GM19043 (cell line): ENCODE measurements at regions not wholly inside any gene's neighbourhood (a gene's known extent, or its start where the extent isn't known, plus 50 kb on each side); places are given as distances from the start of the nearest gene placed in this dataset.
"Not testable (repeated sequence)": the region's sequence is repeated elsewhere in the genome, so short reads cannot be mapped to it uniquely, and the experiment has no call there.

Experiments used
- ATAC-seq: cut with Tn5 transposase; IDR thresholded peaks from one replicate; pipeline ENCODE4 v1.9.1; 2021; ENCODE audit warnings: low read depth; ENCODE audit not compliant: unreplicated experiment

DNA sequence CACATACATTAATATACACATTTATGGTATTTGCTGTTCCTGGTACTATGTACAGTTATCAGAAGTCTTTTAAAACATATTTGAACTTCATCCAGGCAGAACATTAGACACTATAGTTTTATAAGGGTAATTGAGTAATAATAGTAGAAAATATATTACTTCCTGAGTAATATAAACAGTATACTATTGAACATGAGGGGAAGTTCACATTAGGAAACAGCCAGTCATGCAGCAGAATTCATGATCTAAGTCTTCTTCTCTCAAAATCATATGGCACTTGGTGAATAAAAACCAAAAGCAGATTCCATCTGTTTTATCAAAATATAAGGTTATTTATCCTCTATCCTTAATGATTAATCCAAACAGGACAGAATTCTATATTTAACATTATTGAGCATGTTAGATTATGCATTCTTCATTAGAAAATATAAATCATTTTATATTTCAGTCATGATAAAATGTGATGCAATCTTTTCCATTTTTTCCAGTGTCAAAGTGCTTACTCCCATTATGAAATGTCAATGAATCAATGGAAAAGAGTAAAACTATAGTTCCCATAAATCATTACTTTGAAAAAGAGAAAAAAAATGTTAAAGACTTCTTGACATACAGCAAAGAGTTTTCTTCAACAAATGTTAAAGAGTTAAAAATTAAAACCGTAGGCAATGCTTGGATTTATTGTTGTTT, 584.3 kb upstream of the TUSC1 start:
- no peak for ATAC-seq

DNA sequence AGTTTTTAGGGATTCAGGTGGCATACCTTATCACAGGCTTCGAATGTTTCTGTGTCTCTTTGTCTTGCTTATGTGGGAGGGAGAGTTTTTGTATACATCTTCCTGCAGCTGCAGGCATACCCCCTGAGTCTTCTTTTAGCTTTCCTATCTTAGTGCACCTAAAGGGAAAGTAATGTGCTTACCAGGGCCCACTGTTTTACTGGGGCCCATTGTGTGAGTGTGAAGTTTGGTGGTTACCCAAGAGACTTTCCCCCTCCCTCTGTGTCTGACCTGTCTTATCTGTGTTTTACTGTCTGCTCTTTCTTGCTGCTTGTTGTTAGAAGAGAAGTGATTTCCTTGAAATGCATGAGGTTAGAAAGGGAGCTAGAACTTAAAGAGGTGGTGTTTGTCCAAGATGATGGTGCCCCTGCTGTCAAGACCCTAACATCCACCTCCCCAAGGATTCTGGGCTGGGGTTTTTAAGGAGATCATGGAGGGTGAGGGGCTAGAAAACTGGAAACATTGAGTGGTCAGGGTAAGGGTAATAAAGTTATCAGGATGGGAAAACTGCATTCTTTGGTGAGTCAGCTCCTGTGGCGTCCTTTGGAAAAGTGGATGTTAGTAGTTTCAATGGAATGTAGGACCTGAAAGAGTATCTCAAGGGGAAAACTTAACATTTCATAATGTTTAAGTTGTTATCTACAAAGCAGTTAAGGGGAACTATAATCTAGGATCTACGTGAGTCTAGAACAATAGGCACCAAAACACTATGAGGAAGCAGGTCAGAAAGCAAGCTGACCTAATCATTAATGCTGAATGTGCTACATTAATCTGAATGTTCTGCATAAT, 583.5 kb upstream of the TUSC1 start:
- ATAC-seq: no peak

- ATAC-seq: no peak
Measured at GRCh38 chr9:26260238-26260637, 582.0 kb upstream of the TUSC1 start.

DNA sequence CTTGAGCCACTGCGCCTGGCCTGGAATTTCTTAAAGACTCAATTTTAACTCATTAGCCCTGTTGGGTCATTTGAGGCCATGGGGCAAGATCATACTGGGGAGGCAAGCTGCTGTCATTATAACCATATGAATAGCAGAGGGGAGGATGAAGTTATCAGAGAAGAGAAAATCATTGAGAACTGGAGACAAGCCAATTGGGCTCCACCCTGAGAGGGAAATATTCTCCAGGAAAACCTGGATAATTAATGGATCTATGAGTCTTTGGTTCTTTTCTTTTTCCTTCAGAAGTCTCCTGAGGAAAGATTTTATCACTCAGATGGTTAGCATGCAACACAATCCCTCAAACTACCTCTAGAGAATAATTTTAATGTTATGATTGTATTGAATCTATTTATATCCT, 569.6 kb upstream of the TUSC1 start:
- no peak for ATAC-seq

- ATAC-seq: no peak
Measured at GRCh38 chr9:26244661-26245451, 566.6 kb upstream of the TUSC1 start.

GRCh38 chr9:26243726-26244125, 565.5 kb upstream of the TUSC1 start:
- ATAC-seq: no peak

DNA sequence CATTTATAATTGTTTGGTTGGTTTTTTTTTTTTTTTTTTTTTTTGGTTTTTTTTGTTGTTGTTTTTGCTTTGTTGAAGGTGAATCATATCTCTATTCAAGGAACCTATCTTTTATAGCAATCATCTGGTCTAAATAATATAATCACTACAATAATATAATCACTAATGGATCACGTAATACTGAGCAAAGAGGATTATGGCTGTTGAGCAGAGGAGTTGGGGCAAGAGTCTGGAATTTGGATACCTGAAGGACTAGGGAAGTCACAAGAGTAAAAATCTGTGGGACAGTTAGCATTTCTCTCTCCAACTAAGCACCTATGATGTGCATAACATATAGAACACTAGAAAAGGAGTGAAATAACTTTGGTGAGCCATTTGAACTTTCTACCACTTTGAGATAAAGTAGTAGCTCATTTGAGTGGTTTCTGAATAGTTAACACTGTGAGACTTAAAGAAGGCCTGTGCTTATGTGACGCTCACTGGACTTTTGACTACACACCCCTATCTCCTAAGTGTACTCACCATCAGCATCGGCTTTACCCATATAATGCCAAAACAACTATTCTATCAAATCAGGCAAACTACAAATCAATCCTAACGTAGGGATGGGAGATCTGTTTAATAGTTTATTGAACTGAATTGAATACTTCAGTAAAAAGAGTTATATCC, 564.9 kb upstream of the TUSC1 start:
- ATAC-seq: no peak

DNA sequence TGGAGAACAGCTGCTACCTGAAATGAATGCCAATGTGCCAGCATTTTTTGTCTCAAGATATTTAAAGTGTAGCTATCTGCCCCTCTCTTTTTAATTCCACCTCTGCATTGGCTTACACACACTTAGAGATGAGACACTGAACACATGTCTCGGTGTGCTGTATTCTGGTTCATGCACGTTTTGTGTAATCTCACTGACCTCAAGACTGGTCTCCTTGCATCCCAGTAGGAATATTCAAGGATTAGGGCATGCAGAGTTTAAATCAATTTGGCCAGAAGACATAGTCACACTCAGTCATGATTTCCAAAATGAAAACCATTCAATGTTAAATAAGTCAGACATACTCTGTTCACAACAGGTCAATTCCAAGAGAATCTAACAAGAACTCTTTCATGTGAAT, 561.8 kb upstream of the TUSC1 start:
- no peak for ATAC-seq

- ATAC-seq: no peak
Measured at GRCh38 chr9:26237256-26237655, 559.0 kb upstream of the TUSC1 start.

DNA sequence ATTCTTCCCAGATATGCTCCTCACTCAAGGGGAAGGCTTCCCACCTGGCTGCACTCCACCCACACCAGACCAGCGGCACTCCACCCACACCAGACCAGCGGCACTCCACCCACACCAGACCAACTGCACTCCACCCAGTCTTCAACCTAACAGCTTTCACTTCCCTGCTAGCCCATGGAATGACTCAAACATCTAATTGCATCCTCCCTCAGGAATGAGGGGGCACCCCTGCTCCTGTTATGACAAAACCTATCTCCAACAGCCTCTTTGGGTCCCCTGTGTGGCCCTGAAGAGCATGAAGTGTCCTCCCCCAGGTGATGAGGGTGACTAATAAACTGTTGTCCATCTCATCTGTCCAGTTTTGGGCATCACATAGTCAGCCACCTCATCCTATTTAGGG, 556.6 kb upstream of the TUSC1 start:
- ATAC-seq: no peak

- ATAC-seq: no peak
Measured at GRCh38 chr9:26231391-26231790, 553.1 kb upstream of the TUSC1 start.

DNA sequence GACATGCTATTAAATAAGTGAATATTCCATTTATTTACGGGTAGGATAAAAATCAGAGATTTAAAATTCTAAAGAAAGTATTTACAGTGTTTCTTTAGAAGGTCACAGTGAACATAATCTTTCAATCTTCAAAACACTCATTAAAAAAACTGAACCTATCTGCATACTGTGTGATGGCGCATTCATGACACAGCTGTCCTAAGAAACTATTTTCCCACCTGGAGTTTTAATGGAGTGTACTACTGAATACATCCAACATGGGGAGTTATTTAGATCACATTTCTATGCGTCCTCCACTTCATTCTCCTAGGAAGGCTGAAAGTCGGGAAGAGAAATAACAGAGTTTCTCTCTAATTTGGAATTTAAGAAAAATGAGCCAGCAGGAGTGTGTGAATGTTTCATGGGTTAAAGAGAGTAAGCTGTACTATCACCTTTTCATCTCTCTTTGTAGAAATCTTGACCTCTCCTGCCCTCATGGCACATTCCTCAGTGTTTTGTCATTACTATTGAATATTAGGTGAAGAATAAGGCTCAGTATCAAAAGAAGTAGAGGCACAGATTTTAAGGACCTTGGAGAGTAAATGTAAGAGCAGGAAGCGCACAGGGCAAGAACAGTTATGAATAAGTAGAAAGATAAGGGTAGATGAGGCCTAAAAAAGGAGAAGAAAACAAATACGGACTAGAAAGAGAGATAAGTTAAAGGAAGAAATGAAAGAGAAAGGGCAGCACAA, 551.2 kb upstream of the TUSC1 start:
- ATAC-seq: no peak

DNA sequence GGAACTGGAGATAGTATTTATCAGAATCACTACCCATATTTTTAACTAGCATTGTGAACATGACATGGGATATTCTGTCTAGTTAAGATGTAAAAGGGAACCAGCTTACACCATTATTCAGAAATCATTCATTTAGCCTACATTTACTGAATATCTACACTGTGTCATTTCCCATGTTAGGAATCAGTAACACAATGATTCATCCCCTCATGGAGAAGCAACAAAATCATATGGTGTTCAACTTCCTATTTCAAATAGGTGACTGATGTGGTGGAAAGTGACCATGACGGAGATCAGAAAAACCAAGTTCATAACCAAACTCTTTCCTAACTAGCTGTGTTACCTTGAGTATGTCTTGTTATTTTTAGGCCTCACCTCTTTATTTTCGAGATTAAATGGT, 550.0 kb upstream of the TUSC1 start:
- ATAC-seq: no peak

DNA sequence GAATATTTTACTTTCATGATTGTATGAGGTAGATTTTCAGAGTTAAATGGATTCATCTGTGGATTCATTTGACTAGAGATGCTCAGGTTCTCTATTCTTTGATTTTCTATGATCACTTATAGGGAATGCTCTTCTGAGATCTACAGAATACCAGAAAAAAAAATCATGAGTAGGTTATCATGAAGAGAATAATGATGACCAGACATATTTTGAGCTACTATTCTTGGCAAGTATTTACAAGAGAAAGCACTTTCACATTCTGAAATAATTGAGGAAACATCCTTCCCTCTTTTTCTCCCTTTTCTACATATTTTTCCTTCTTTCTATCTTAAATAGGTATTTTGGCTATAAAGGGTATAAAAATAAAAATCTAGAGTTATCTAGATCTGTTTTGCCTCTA, 543.0 kb upstream of the TUSC1 start:
- ATAC-seq: no peak

- ATAC-seq: no peak
Measured at GRCh38 chr9:26220367-26220766, 542.1 kb upstream of the TUSC1 start.

DNA sequence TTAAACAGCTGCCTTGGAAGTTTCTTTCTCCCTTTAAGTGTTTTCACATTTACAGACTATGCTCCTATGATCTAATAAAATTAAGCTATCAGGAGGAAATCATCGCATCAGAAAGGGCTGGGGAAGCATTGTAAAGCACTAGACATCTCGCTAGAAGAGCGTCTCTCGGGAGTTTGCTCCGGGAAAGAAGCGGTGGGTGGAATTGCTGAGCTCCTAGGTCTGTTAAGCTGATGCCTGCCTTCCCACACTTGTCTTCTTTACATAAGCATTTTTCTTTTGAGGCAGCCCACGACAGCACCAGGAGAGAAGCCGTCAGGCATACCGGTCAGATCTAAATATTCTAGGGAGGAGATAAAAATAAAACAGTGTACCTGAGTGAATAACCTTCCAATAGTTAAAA, 541.7 kb upstream of the TUSC1 start:
- ATAC-seq: no peak

- no peak for ATAC-seq
Measured at GRCh38 chr9:26216702-26217101, 538.5 kb upstream of the TUSC1 start.

DNA sequence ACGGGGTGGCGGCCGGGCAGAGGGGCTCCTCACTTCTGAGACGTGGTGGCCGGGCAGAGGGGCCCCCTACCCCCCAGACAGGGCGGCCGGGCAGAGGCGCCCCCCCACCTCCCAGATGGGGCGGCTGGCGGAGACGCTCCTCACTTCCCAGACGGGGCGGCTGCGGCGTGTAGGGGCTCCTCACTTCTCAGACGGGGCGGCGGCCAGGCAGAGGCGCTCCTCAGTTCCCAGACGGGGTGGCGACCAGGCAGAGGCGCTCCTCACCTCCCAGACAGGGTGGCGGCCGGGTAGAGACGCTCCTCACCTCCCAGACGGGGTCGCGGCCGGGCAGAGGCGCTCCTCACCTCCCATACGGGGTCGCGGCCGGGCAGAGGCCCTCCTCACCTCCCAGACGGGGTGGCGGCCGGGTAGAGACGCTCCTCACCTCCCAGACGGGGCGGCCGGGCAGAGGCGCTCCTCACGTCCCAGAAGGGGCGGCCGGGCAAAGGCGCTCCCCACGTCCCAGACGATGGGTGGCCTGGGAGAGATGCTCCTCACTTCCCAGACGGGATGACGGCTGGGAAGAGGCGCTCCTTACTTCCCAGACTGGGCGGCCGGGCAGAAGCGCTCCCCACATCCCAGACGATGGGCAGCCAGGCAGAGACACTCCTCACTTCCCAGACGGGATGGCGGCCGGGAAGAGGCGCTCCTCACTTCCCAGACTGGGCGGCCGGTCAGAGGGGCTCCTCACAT, 536.6 kb upstream of the TUSC1 start:
- ATAC-seq: not testable (repeated sequence)

DNA sequence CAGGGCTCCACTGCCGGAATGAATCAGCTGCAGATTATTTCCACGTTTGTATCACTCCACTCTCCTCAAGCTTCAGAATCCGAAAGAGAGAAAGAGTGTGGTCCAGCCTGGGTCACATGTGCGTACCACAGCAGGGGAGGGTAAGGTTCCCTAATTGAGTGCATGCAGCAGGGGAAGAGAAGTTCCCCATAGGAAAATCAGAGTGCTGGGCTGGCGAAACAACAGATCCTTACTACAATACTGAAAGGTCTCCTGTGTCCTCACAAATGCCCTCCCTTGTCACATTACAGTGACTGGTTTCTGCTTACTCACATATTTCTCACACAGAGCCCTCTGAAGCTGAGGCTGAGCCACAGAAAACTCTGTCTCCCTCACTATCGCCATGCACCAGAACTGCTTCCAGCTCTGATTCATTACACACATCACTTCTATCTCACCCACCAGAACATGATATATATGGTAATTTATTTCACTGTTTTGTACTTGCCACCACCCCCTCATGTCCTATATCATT, 532.2 kb upstream of the TUSC1 start:
- no peak for ATAC-seq
